A549 (cell line): ENCODE measurements at regions not wholly inside any gene's neighbourhood (a gene's known extent, or its start where the extent isn't known, plus 50 kb on each side); places are given as distances from the start of the nearest gene placed in this dataset.

Source experiments
- ATAC-seq, 2 experiments: fragments of 200-7000 bp in 1 of 2; fragments of >200 bp in 1 of 2; cut with Nextera tagmentation in 1 of 2; cut with Tn5 transposase in 1 of 2; 3 replicates each; pipeline versions ENCODE4 v1.8.0 to v1.9.1; 2018 to 2020; ENCODE audit warnings: mild to moderate bottlenecking in 1 of 2, moderate library complexity in 1 of 2
- CTCF ChIA-PET: fragments of 300-600 bp; sonication (Branson Sonifier 250); formaldehyde crosslinking; extraction: SDS; loops from one replicate; lab custom pipeline; 2021; ENCODE audit warnings: antibody characterized with exemption, inconsistent platforms; lab: Yijun Ruan, JAX
- POLR2A ChIA-PET: fragments of 350-600 bp; formaldehyde crosslinking; extraction: SDS; loops from one replicate; lab custom pipeline; 2021; ENCODE audit warnings: antibody characterized with exemption, inconsistent platforms; lab: Yijun Ruan, JAX
- DNase-seq, 2 experiments: peaks; one replicate each; pipeline versions ENCODE4 v3.0.0 to v3.0.0-alpha.2; 2011 to 2016; ENCODE audit warnings: low read depth in 1 of 2, low spot score in 1 of 2
- FAIRE-seq: peaks from 2 replicates; lab custom pipeline; 2011; peaks lifted over from hg19 to GRCh38; lab: Jason Lieb, UNC
- H3K27ac ChIP-seq, 2 experiments: fragments of >200 bp; sonication (Bioruptor Twin); formaldehyde crosslinking; 3 replicates each; pipeline ENCODE4 v1.5.1; 2016 to 2017
- H3K4me1 ChIP-seq: fragments of >200 bp; sonication (Bioruptor Twin); formaldehyde crosslinking; 3 replicates; pipeline ENCODE4 v1.6.1; 2016
- H3K4me2 ChIP-seq: fragments of >200 bp; sonication (Bioruptor Twin); formaldehyde crosslinking; 3 replicates; pipeline ENCODE4 v1.6.1; 2016
- H3K4me3 ChIP-seq: fragments of >200 bp; sonication (Bioruptor Twin); formaldehyde crosslinking; 3 replicates; pipeline ENCODE4 v1.5.1; 2016
- H3K9me3 ChIP-seq: fragments of >200 bp; sonication (Bioruptor Twin); formaldehyde crosslinking; 3 replicates; pipeline ENCODE4 v1.6.1; 2016
- BCL3 ChIP-seq: fragments of >200 bp; sonication (Bioruptor Twin); formaldehyde crosslinking; IDR thresholded peaks from 3 replicates; pipeline ENCODE4 v1.6.1; 2016
- CBX2 ChIP-seq: fragments of 200-600 bp; sonication (generic); IDR thresholded peaks from 2 replicates; pipeline ENCODE4 v1.6.1; 2016; ENCODE audit warnings: low read depth, mild to moderate bottlenecking, borderline replicate concordance
- CBX8 ChIP-seq: fragments of 200-600 bp; sonication (generic); IDR thresholded peaks from 2 replicates; pipeline ENCODE4 v1.6.1; 2016
- CEBPB ChIP-seq, 2 experiments: fragments of >200 bp in 1 of 2; sonication (Bioruptor Twin) in 1 of 2; formaldehyde crosslinking in 1 of 2; IDR thresholded peaks; 2 replicates each; pipeline ENCODE4 v1.6.1; 2012 to 2016
- E2F6 ChIP-seq: IDR thresholded peaks from 2 replicates; pipeline ENCODE4 v1.6.1; 2012; ENCODE audit warnings: low read depth, borderline replicate concordance
- EP300 ChIP-seq, 2 experiments: fragments of >200 bp; sonication (Bioruptor Twin); formaldehyde crosslinking; IDR thresholded peaks; 2 replicates in 1 of 2; 3 replicates in 1 of 2; pipeline ENCODE4 v1.6.1; 2016 to 2017
- GATA3 ChIP-seq: IDR thresholded peaks from 2 replicates; pipeline ENCODE4 v1.6.1; 2012; ENCODE audit warnings: borderline replicate concordance
- HDAC2 ChIP-seq: fragments of 200-600 bp; sonication (generic); IDR thresholded peaks from 2 replicates; pipeline ENCODE4 v1.6.1; 2016
- HES2 ChIP-seq: fragments of >200 bp; sonication (Bioruptor Twin); formaldehyde crosslinking; IDR thresholded peaks from 2 replicates; pipeline ENCODE4 v1.6.1; 2016
- HMGXB4 ChIP-seq: fragments of 250-450 bp; sonication (Bioruptor Pico); IDR thresholded peaks from 2 replicates; pipeline ENCODE4 v1.5.0; 2021; ENCODE audit warnings: mild to moderate bottlenecking, moderate library complexity, borderline replicate concordance
- JUN ChIP-seq, 2 experiments: fragments of >200 bp; sonication (Bioruptor Twin); formaldehyde crosslinking; IDR thresholded peaks; 2 replicates in 1 of 2; 3 replicates in 1 of 2; pipeline ENCODE4 v1.6.1; 2016 to 2017
- MYC ChIP-seq: IDR thresholded peaks from 2 replicates; pipeline ENCODE4 v1.6.1; 2012; ENCODE audit warnings: mild to moderate bottlenecking, inconsistent platforms, low read length, improper control_type of control experiment, borderline replicate concordance
- NR3C1 ChIP-seq: fragments of >200 bp; sonication (Bioruptor Twin); formaldehyde crosslinking; IDR thresholded peaks from 3 replicates; pipeline ENCODE4 v1.6.1; 2017
- PHF8 ChIP-seq: fragments of 200-600 bp; sonication (generic); IDR thresholded peaks from 2 replicates; pipeline ENCODE4 v1.6.1; 2016; ENCODE audit warnings: low read depth, mild to moderate bottlenecking, antibody characterized with exemption, moderate library complexity, borderline replicate concordance
- POLR2A ChIP-seq: IDR thresholded peaks from 2 replicates; pipeline ENCODE4 v1.6.1; 2012; ENCODE audit warnings: mild to moderate bottlenecking, low read length
- POLR2AphosphoS2 ChIP-seq: conservative IDR thresholded peaks from 2 replicates; pipeline ENCODE4 v1.6.1; 2012; ENCODE audit warnings: low read length, improper control_type of control experiment, inconsistent platforms
- RAD21 ChIP-seq, 2 experiments: fragments of >200 bp in 1 of 2; sonication (Bioruptor Twin) in 1 of 2; formaldehyde crosslinking in 1 of 2; IDR thresholded peaks in 1 of 2; conservative IDR thresholded peaks in 1 of 2; 2 replicates in 1 of 2; 3 replicates in 1 of 2; pipeline ENCODE4 v1.6.1; 2012 to 2018; ENCODE audit warnings: inconsistent platforms in 1 of 2
- RCOR1 ChIP-seq: fragments of 150-350 bp; IDR thresholded peaks from 2 replicates; pipeline ENCODE4 v1.6.1; 2014; ENCODE audit warnings: antibody characterized with exemption, low read length, low read depth
- SREBF2 ChIP-seq: fragments of 450-650 bp; IDR thresholded peaks from 2 replicates; pipeline ENCODE4 v1.6.1; 2014; ENCODE audit warnings: mild to moderate bottlenecking, moderate library complexity
- TFCP2L1 ChIP-seq: fragments of 250-450 bp; sonication (Bioruptor Pico); IDR thresholded peaks from 2 replicates; pipeline ENCODE4 v1.5.0; 2021; ENCODE audit warnings: mild to moderate bottlenecking
- ZC3H11A ChIP-seq: fragments of 450-650 bp; IDR thresholded peaks from 2 replicates; pipeline ENCODE4 v1.6.1; 2014; ENCODE audit warnings: antibody characterized with exemption, mild to moderate bottlenecking
- ZSCAN20 ChIP-seq: fragments of 250-450 bp; sonication (Bioruptor Pico); IDR thresholded peaks from 2 replicates; pipeline ENCODE4 v1.8.0; 2022; ENCODE audit warnings: mild to moderate bottlenecking, moderate library complexity
- WGBS: methylation state at CpG from one replicate; pipeline ENCODE4 v1.1.6; 2017; ENCODE audit errors: missing lambda C conversion rate; 5-methylcytosine and 5-hydroxymethylcytosine counted together

- Histone ChIP-seq H3K9me3 (no peaks in the 10 kb centered on the region), H3K27ac (no peak overlapping the region), H3K4me3 (no peak overlapping the region)
- DNase-seq = no peak
- TF ChIP-seq JUN (IDR thresholded peaks at IDR 0.05) (no peak), HES2 (no peak), ZC3H11A (no peak), HDAC2 (no peak), CEBPB (IDR thresholded peaks at IDR 0.05) (no peak), GATA3 (no peak), CBX8 (no peak)
- TF ChIP-seq, all 56 proteins: peak for 0
- no peaks in the 10 kb centered on the region for H3K4me1 ChIP-seq
- no peak overlapping the region for H3K4me2 ChIP-seq
- ChIA-PET POLR2A (no interaction called here), CTCF (no interaction called here)
- FAIRE-seq (no peak), ATAC-seq (no peak)
- 9% methylated on average over 3 of the region's 3 CpGs for WGBS
These were observed 1091.6 kb downstream of the TTLL7 start for GRCh38 chr1:82907313-82907712.

- Histone ChIP-seq H3K27ac (no peak overlapping the region), H3K4me2 (no peak overlapping the region), H3K9me3 (no peaks in the 10 kb centered on the region), H3K4me3 (no peak overlapping the region), H3K4me1 (no peaks in the 10 kb centered on the region)
- ChIA-PET POLR2A (no interaction called here), CTCF (interaction anchor here (1.3 kb wide), 1 partner anchor 15 kb away, joined by 3 read pairs; no protein-coding TSS in a partner anchor)
- ATAC-seq (no peak), DNase-seq (no peak), FAIRE-seq (no peak)
- 10% methylated on average over 4 of the region's 4 CpGs for WGBS
- TF ChIP-seq POLR2A (no peak), GATA3 (no peak)
- TF ChIP-seq, all 56 proteins: peak for 0
These were observed 1095.3 kb downstream of the TTLL7 start for GRCh38 chr1:82903626-82904025.

GRCh38 chr1:82901561-82901960 is 1097.4 kb downstream of the TTLL7 start:
- TF ChIP-seq ZC3H11A (no peak), EP300 (IDR thresholded peaks at IDR 0.05) (no peak), POLR2AphosphoS2 (no peak), HMGXB4 (no peak), HES2 (no peak), ZSCAN20 (CRISPR knock-in tag) (no peak), PHF8 (no peak), CBX2 (no peak), MYC (no peak), RCOR1 (no peak), NR3C1 (no peak), SREBF2 (no peak), TFCP2L1 (CRISPR knock-in tag) (no peak), GATA3 (no peak), BCL3 (no peak), E2F6 (no peak), RAD21 (conservative IDR thresholded peaks at IDR 0.05 in 1 of 2, IDR thresholded peaks at IDR 0.05 in 1 of 2) (no peak)
- TF ChIP-seq, all 56 proteins: peak for 0
- H3K4me1 ChIP-seq = no peaks in the 10 kb centered on the region
- H3K4me2 ChIP-seq = no peak overlapping the region
- POLR2A ChIA-PET = no interaction called here
- H3K4me3 ChIP-seq = no peak overlapping the region
- H3K9me3 ChIP-seq = no peaks in the 10 kb centered on the region
- whole genome bisulfite sequencing = 49% methylated on average over 5 of the region's 5 CpGs
- H3K27ac ChIP-seq = no peak overlapping the region
- FAIRE-seq = no peak
- CTCF ChIA-PET = no interaction called here
- no peak for ATAC-seq
- DNase-seq = no peak
